Nephron (organoid): ENCODE measurements at regions not wholly inside any gene's neighbourhood (a gene's known extent, or its start where the extent isn't known, plus 50 kb on each side); places are given as distances from the start of the nearest gene placed in this dataset.

Experiments
- H3K27ac Mint-ChIP-seq, 3 experiments: 2 replicates each; pipeline ENCODE4 v1.8.0; 2020; ENCODE audit warnings: mixed read lengths in 3 of 3, mild to moderate bottlenecking in 2 of 3, moderate library complexity in 1 of 3
- H3K27me3 Mint-ChIP-seq: 2 replicates; pipeline ENCODE4 v1.8.0; 2021; ENCODE audit warnings: low read depth, mild to moderate bottlenecking, moderate library complexity, mixed read lengths
- H3K36me3 Mint-ChIP-seq: 2 replicates; pipeline ENCODE4 v1.8.0; 2020; ENCODE audit warnings: low read depth, mixed read lengths
- H3K4me1 Mint-ChIP-seq: 2 replicates; pipeline ENCODE4 v1.8.0; 2020; ENCODE audit warnings: mixed read lengths
- H3K4me3 Mint-ChIP-seq, 3 experiments: 2 replicates each; pipeline ENCODE4 v1.8.0; 2020; ENCODE audit warnings: mild to moderate bottlenecking in 3 of 3, mixed read lengths in 3 of 3, moderate library complexity in 2 of 3
- H3K9me3 Mint-ChIP-seq: 2 replicates; pipeline ENCODE4 v1.8.0; 2020; ENCODE audit warnings: mixed read lengths
- TF ChIP-seq, protein P1 (sequence below), 3 experiments: fragments of 200-600 bp; sonication (generic); IDR thresholded peaks; one replicate each; pipeline ENCODE4 v1.5.0; 2021; ENCODE audit warnings: antibody characterized with exemption in 3 of 3; ENCODE audit not compliant: unreplicated experiment in 3 of 3

DNA sequence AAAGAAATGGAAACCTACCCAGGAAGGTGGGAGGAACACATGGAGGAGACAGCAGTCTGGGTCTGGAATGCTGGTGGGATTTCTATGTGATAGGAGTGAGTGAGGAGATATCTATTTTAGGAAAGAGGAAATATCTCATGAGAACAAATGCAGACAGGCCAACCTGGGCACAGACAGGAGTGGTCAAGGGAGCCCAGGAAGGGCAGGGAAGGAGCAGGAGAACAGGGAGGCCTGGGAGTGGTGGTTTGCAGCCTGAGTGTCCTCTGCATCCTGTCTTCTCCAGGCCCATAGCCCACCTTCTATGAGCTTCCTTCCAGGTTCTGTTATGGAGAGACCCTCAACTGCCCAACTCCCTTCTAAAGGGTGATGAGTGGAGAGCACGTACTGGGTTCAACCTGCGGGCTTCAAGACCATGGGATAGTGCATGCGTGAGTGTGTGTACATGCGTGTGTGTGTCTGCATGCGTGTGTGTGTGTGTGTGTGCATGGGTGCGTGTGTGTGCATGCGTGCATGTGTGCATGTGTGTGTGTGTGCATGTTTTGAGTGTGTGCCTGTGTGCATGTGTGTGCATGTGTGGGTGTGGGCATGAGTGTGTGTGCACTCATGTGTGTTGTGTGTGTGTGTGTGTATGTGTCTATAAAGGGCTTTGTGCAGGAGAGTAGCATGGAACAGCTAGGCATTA lies 200.1 kb downstream of the CXCL12 start:
- Mint-ChIP-seq H3K9me3 (peaks cover 7% of the 10 kb centered on the region), H3K4me1 (peaks cover 45% of the 10 kb centered on the region), H3K27me3 (peaks cover 9% of the 10 kb centered on the region), H3K27ac (peak overlapping the region; percentile 23 to 62 (median 48)), H3K4me3 (peak overlapping the region in 1 of 3 experiments; percentile 24), H3K36me3 (no peaks in the 10 kb centered on the region)
- TF ChIP-seq, protein P1, sequence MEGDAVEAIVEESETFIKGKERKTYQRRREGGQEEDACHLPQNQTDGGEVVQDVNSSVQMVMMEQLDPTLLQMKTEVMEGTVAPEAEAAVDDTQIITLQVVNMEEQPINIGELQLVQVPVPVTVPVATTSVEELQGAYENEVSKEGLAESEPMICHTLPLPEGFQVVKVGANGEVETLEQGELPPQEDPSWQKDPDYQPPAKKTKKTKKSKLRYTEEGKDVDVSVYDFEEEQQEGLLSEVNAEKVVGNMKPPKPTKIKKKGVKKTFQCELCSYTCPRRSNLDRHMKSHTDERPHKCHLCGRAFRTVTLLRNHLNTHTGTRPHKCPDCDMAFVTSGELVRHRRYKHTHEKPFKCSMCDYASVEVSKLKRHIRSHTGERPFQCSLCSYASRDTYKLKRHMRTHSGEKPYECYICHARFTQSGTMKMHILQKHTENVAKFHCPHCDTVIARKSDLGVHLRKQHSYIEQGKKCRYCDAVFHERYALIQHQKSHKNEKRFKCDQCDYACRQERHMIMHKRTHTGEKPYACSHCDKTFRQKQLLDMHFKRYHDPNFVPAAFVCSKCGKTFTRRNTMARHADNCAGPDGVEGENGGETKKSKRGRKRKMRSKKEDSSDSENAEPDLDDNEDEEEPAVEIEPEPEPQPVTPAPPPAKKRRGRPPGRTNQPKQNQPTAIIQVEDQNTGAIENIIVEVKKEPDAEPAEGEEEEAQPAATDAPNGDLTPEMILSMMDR (IDR thresholded peaks at IDR 0.05; ENCODE audit: unreplicated experiment in 3 of 3) = no peak

DNA sequence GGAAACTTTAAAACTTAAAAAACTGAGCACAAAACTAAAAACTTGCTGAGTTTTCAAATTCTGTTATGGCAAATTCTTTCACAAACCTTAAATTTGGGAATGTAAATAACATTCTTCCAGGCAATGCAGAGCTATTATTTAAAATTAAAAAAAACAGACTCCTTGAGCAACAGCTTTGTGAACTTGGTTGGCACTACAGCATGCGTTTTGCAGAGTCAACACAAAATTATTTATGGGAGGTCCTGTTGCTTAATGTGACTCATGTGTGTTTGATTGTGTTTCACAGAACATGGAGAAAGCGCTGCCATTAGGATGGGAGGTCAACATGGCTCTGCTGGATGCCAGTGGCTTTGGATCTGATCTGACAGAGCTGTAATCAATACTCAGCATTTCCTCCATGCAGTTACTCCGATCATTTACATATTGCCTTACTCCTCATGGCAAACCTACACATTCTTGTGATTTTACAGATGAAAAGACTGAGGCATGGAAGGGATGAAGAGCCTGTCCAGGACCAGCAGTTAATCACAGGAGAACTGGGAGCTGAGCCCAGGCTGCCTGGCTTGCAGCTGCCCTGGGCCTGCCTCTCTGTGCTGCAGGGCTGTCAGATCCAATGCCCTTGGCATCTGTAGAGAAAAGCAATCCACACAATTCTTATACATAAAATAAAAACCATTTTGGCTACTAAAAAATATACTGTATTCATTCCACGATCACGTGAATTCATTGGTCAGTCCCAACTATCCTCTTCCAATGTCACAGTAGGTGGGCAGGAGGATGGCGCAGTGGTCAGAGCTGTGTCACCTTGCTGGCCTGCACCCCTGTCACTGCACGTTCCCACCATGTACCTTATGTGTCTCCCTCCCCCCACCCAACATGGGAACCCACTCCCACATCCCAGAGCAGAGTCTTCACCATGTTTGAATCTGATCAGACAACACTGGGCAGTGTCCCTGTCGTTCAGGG lies 200.9 kb downstream of the CXCL12 start:
- H3K4me1 Mint-ChIP-seq = peaks cover 45% of the 10 kb centered on the region
- H3K27ac Mint-ChIP-seq = peak overlapping the region; percentile 48 to 79 (median 62)
- peak overlapping the region in 1 of 3 experiments; percentile 24 for H3K4me3 Mint-ChIP-seq
- H3K36me3 Mint-ChIP-seq = no peaks in the 10 kb centered on the region
- H3K9me3 Mint-ChIP-seq = peaks cover 4% of the 10 kb centered on the region
- TF ChIP-seq, protein P1 (IDR thresholded peaks at IDR 0.05; ENCODE audit: unreplicated experiment in 3 of 3) = no peak
- peaks cover 9% of the 10 kb centered on the region for H3K27me3 Mint-ChIP-seq

DNA sequence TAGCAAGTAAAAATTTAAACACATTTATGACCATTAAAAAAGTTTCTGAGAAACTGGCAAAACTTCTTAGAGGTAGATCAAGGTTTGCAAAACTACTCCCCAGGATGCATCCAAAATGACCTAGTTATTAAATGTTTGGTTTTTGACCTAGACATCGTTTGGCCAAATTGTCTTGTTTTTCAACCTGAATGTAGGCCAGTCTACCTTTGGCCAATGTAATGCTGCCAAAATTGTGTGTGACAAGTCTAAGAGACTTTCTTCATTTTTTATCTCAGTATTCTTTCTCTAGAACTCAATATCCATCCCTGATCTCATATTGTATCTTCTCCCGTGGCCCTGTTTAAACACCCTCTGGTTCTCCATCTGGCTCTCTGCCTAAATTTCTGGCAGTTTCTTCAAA lies 202.0 kb downstream of the CXCL12 start:
- Mint-ChIP-seq H3K27ac (peak overlapping the region in 2 of 3 experiments; percentile 48 to 59), H3K4me1 (peaks cover 45% of the 10 kb centered on the region), H3K9me3 (no peaks in the 10 kb centered on the region), H3K36me3 (no peaks in the 10 kb centered on the region), H3K4me3 (no peak overlapping the region), H3K27me3 (peaks cover 9% of the 10 kb centered on the region)
- TF ChIP-seq, protein P1 (IDR thresholded peaks at IDR 0.05; ENCODE audit: unreplicated experiment in 3 of 3) = no peak

DNA sequence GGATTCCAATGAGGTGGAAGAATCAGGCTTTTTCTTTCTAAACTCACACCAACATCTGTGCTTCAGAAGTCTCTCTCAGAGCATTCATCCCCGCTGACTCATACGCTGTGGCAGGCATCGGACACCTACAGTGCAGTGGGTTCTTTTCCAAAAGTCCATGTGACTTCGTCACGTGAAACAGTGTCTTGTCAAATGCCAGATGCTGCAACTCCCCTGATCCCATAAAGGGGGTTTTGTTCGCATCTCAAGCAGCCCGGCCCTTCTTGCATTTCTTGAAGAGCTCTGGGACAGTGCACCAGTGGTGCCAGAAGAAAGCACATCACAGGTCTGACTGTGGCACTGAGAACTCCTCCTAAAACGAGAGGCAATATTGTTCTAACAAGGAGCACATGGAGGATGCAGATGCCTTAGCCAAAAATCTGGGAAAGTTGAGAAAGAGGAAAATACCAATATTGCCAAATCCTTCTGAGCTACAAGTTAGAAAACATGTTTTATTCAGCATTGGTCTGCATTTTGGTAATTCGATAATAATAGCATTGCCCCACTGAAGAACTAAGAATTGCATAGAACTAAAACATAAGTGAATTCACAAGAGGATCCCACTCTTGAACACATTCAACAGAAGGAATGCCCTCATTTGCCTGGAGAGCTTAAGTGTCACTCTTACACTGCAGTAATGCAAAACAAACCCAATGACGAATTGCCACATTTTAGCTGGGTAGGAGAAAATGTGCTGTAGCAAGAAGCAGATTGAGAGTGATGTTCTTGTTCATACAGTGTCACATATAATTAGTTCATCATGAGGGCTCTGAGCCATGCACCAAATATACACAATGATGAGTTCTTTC lies 204.4 kb downstream of the CXCL12 start:
- Mint-ChIP-seq H3K4me1 (peaks cover 47% of the 10 kb centered on the region), H3K4me3 (no peak overlapping the region), H3K9me3 (no peaks in the 10 kb centered on the region), H3K27ac (no peak overlapping the region), H3K27me3 (peaks cover 11% of the 10 kb centered on the region), H3K36me3 (no peaks in the 10 kb centered on the region)
- TF ChIP-seq, protein P1 (IDR thresholded peaks at IDR 0.05; ENCODE audit: unreplicated experiment in 3 of 3) = no peak

DNA sequence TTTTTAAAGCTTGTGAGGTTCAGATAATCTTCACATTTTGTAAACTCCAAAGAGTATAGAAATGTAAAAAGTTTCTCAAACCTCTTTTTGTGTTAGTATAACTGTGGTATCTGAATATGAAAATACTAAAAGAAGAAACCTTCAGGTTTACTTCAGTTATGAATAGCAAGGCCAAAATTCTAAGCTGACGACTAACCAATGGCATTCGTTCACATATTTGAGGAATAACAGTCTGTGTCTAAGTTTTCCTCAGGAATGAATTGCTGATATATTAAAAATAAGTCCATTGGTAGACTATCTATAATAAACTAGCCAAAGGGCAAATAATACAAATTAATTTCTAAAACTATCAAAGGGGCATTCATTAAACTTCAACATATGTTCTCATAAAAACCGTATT lies 206.0 kb downstream of the CXCL12 start:
- TF ChIP-seq, protein P1 (IDR thresholded peaks at IDR 0.05; ENCODE audit: unreplicated experiment in 3 of 3) = no peak
- Mint-ChIP-seq H3K27me3 (peaks cover 4% of the 10 kb centered on the region), H3K36me3 (no peaks in the 10 kb centered on the region), H3K27ac (no peak overlapping the region), H3K4me1 (peaks cover 41% of the 10 kb centered on the region), H3K9me3 (no peaks in the 10 kb centered on the region), H3K4me3 (no peak overlapping the region)
